ENCODE measurements at regions not wholly inside any gene's neighbourhood (a gene's known extent, or its start where the extent isn't known, plus 50 kb on each side); places are given as distances from the start of the nearest gene placed in this dataset.

GRCh38 chr7:148950806-148951205, 66.7 kb upstream of the EZH2 start:
- no peak for DNase-seq (ENCODE audit: low read depth)

- no peak for DNase-seq (ENCODE audit: low read depth)
Observed at GRCh38 chr7:148944935-148945934, 61.1 kb upstream of the EZH2 start.

GRCh38 chr7:148941598-148942275, 57.6 kb upstream of the EZH2 start:
- peak; percentile 30 for DNase-seq (ENCODE audit: low read depth)

GRCh38 chr7:148940702-148941597, 56.9 kb upstream of the EZH2 start:
- DNase-seq (ENCODE audit: low read depth) = peak; percentile 32

GRCh38 chr7:148939128-148939755, 55.2 kb upstream of the EZH2 start:
- DNase-seq (ENCODE audit: low read depth) = no peak

GRCh38 chr7:148935451-148935850, 51.4 kb upstream of the EZH2 start:
- DNase-seq (ENCODE audit: low read depth) = no peak
